B cell (primary cell): ENCODE measurements at regions not wholly inside any gene's neighbourhood (a gene's known extent, or its start where the extent isn't known, plus 50 kb on each side); places are given as distances from the start of the nearest gene placed in this dataset.

Experiments used
- CTCF ChIP-seq: fragments of 200-600 bp; IDR thresholded peaks from one replicate; pipeline ENCODE4 v1.8.0; 2022; ENCODE audit warnings: antibody characterized with exemption, mild to moderate bottlenecking
- EZH2 ChIP-seq: IDR thresholded peaks from 2 replicates; pipeline ENCODE4 v1.6.1; 2012; ENCODE audit warnings: borderline replicate concordance, low read depth, mild to moderate bottlenecking, moderate library complexity, low read length; ENCODE audit not compliant: insufficient read depth, poor library complexity, severe bottlenecking

- TF ChIP-seq CTCF (no peak), EZH2 (no peak)
Measured at GRCh38 chr18:75777630-75778029, 350.1 kb upstream of the SMIM21 start.
